Karpas-422 (cell line): ENCODE measurements at regions not wholly inside any gene's neighbourhood (a gene's known extent, or its start where the extent isn't known, plus 50 kb on each side); places are given as distances from the start of the nearest gene placed in this dataset.

Source experiments
- DNase-seq: peaks from one replicate; pipeline ENCODE4 v3.0.0-alpha.2; 2015
- H2AFZ ChIP-seq: fragments of 200-600 bp; sonication (generic); 2 replicates; pipeline ENCODE4 v1.6.1; 2014; ENCODE audit warnings: antibody characterized with exemption, low read length, mixed read lengths
- H3K27ac ChIP-seq: fragments of 200-600 bp; sonication (generic); 2 replicates; pipeline ENCODE4 v1.5.1; 2014; ENCODE audit warnings: mild to moderate bottlenecking, low read length, moderate library complexity
- H3K27me3 ChIP-seq: fragments of 200-600 bp; sonication (generic); 2 replicates; pipeline ENCODE4 v1.6.1; 2014; ENCODE audit warnings: low read length, mixed read lengths
- H3K36me3 ChIP-seq: fragments of 200-600 bp; sonication (generic); 2 replicates; pipeline ENCODE4 v1.6.1; 2014; ENCODE audit warnings: low read length, mixed read lengths; ENCODE audit not compliant: insufficient read depth
- H3K4me1 ChIP-seq: fragments of 200-600 bp; sonication (generic); 2 replicates; pipeline ENCODE4 v1.6.1; 2014; ENCODE audit warnings: mild to moderate bottlenecking, low read length, mixed read lengths
- H3K4me2 ChIP-seq: fragments of 200-600 bp; sonication (generic); 2 replicates; pipeline ENCODE4 v1.6.1; 2014; ENCODE audit warnings: low read length, low read depth, mild to moderate bottlenecking; ENCODE audit not compliant: poor library complexity, severe bottlenecking
- H3K4me3 ChIP-seq: fragments of 200-600 bp; sonication (generic); 2 replicates; pipeline ENCODE4 v1.5.1; 2014; ENCODE audit warnings: mild to moderate bottlenecking, antibody characterized with exemption, low read length, mixed read lengths
- H3K79me2 ChIP-seq: fragments of 200-600 bp; sonication (generic); 2 replicates; pipeline ENCODE4 v1.6.1; 2014; ENCODE audit warnings: mild to moderate bottlenecking, low read length, mixed read lengths
- H3K9ac ChIP-seq: fragments of 200-600 bp; sonication (generic); 2 replicates; pipeline ENCODE4 v1.6.0; 2014; ENCODE audit warnings: low read length
- H3K9me2 ChIP-seq: fragments of 200-600 bp; sonication (generic), shearing (Covaris generic); replicated peaks from 2 replicates; pipeline ENCODE4 v1.6.0; 2014; ENCODE audit warnings: mild to moderate bottlenecking, low read length, moderate library complexity; ENCODE audit not compliant: insufficient read depth
- H3K9me3 ChIP-seq: fragments of 300-700, 200-600 bp; sonication (generic); 2 replicates; pipeline ENCODE4 v1.6.1; 2014; ENCODE audit warnings: low read length, mixed read lengths
- H4K20me1 ChIP-seq: fragments of 200-600 bp; sonication (generic); 2 replicates; pipeline ENCODE4 v1.6.1; 2014; ENCODE audit warnings: mild to moderate bottlenecking, antibody characterized with exemption, low read length, low read depth; ENCODE audit not compliant: insufficient read depth

- Histone ChIP-seq H3K4me1 (no peaks in the 10 kb centered on the region), H3K79me2 (no peaks in the 10 kb centered on the region), H3K4me3 (no peak overlapping the region), H4K20me1 (no peaks in the 10 kb centered on the region), H2AFZ (no peak overlapping the region), H3K36me3 (no peaks in the 10 kb centered on the region), H3K9me3 (no peaks in the 10 kb centered on the region), H3K9ac (no peak overlapping the region), H3K9me2 (no peaks in the 10 kb centered on the region), H3K4me2 (no peak overlapping the region), H3K27ac (no peak overlapping the region), H3K27me3 (no peaks in the 10 kb centered on the region)
- no peak for DNase-seq
Measured at GRCh38 chr9:1327467-1327866, 277.3 kb downstream of the DMRT2 start.

GRCh38 chr9:1328341-1328740 lies 278.2 kb downstream of the DMRT2 start:
- no peak for DNase-seq
- H2AFZ ChIP-seq = peak overlapping the region; percentile 19; the same call in 1 of the 2 replicates
- H3K79me2 ChIP-seq = no peaks in the 10 kb centered on the region
- H3K4me3 ChIP-seq = no peak overlapping the region
- no peaks in the 10 kb centered on the region for H3K27me3 ChIP-seq
- no peak overlapping the region for H3K9ac ChIP-seq
- H3K4me2 ChIP-seq = no peak overlapping the region
- H3K9me3 ChIP-seq = no peaks in the 10 kb centered on the region
- H4K20me1 ChIP-seq = no peaks in the 10 kb centered on the region
- H3K36me3 ChIP-seq = no peaks in the 10 kb centered on the region
- H3K27ac ChIP-seq = no peak overlapping the region
- H3K9me2 ChIP-seq = no peaks in the 10 kb centered on the region
- H3K4me1 ChIP-seq = no peaks in the 10 kb centered on the region

- Histone ChIP-seq H4K20me1 (no peaks in the 10 kb centered on the region), H3K4me3 (no peak overlapping the region), H3K9me3 (no peaks in the 10 kb centered on the region), H3K27me3 (no peaks in the 10 kb centered on the region), H3K36me3 (no peaks in the 10 kb centered on the region), H3K4me1 (no peaks in the 10 kb centered on the region), H3K9ac (no peak overlapping the region), H3K9me2 (no peaks in the 10 kb centered on the region), H3K27ac (no peak overlapping the region), H3K79me2 (no peaks in the 10 kb centered on the region), H3K4me2 (no peak overlapping the region), H2AFZ (no peak overlapping the region)
- no peak for DNase-seq
Measured at GRCh38 chr9:1331546-1332038, 281.4 kb downstream of the DMRT2 start.

- H3K4me1 ChIP-seq = no peaks in the 10 kb centered on the region
- no peaks in the 10 kb centered on the region for H3K9me2 ChIP-seq
- no peak overlapping the region for H3K9ac ChIP-seq
- H2AFZ ChIP-seq = no peak overlapping the region
- no peak overlapping the region for H3K27ac ChIP-seq
- no peaks in the 10 kb centered on the region for H3K36me3 ChIP-seq
- no peak overlapping the region for H3K4me3 ChIP-seq
- DNase-seq = no peak
- no peak overlapping the region for H3K4me2 ChIP-seq
- H3K9me3 ChIP-seq = no peaks in the 10 kb centered on the region
- no peaks in the 10 kb centered on the region for H3K79me2 ChIP-seq
- no peaks in the 10 kb centered on the region for H3K27me3 ChIP-seq
- no peaks in the 10 kb centered on the region for H4K20me1 ChIP-seq
Measured at GRCh38 chr9:1332156-1332555, 282.0 kb downstream of the DMRT2 start.

- Histone ChIP-seq H3K9ac (no peak overlapping the region), H4K20me1 (no peaks in the 10 kb centered on the region), H3K9me3 (no peaks in the 10 kb centered on the region), H3K9me2 (no peaks in the 10 kb centered on the region), H2AFZ (no peak overlapping the region), H3K4me2 (no peak overlapping the region), H3K36me3 (no peaks in the 10 kb centered on the region), H3K27ac (no peak overlapping the region), H3K27me3 (no peaks in the 10 kb centered on the region), H3K4me3 (no peak overlapping the region), H3K79me2 (no peaks in the 10 kb centered on the region), H3K4me1 (no peaks in the 10 kb centered on the region)
- DNase-seq = no peak
Measured at GRCh38 chr9:1335174-1335573, 285.0 kb downstream of the DMRT2 start.

GRCh38 chr9:1337169-1337568 lies 287.0 kb downstream of the DMRT2 start:
- Histone ChIP-seq H3K79me2 (no peaks in the 10 kb centered on the region), H3K4me3 (no peak overlapping the region), H4K20me1 (no peaks in the 10 kb centered on the region), H3K9ac (no peak overlapping the region), H3K27ac (no peak overlapping the region), H3K9me2 (no peaks in the 10 kb centered on the region), H3K4me1 (no peaks in the 10 kb centered on the region), H3K36me3 (no peaks in the 10 kb centered on the region), H3K27me3 (no peaks in the 10 kb centered on the region), H2AFZ (no peak overlapping the region), H3K9me3 (no peaks in the 10 kb centered on the region), H3K4me2 (no peak overlapping the region)
- no peak for DNase-seq

- no peak overlapping the region for H3K9ac ChIP-seq
- H3K4me3 ChIP-seq = no peak overlapping the region
- H2AFZ ChIP-seq = no peak overlapping the region
- DNase-seq = no peak
- H3K4me1 ChIP-seq = no peaks in the 10 kb centered on the region
- no peak overlapping the region for H3K27ac ChIP-seq
- H4K20me1 ChIP-seq = no peaks in the 10 kb centered on the region
- H3K4me2 ChIP-seq = no peak overlapping the region
- no peaks in the 10 kb centered on the region for H3K9me3 ChIP-seq
- H3K9me2 ChIP-seq = no peaks in the 10 kb centered on the region
- H3K36me3 ChIP-seq = no peaks in the 10 kb centered on the region
- H3K79me2 ChIP-seq = no peaks in the 10 kb centered on the region
- H3K27me3 ChIP-seq = no peaks in the 10 kb centered on the region
Measured at GRCh38 chr9:1340390-1340789, 290.2 kb downstream of the DMRT2 start.

GRCh38 chr9:1353291-1353690 lies 303.1 kb downstream of the DMRT2 start:
- DNase-seq = no peak

GRCh38 chr9:1354086-1354485 lies 303.9 kb downstream of the DMRT2 start:
- Histone ChIP-seq H3K4me1 (no peaks in the 10 kb centered on the region), H3K36me3 (no peaks in the 10 kb centered on the region), H3K4me3 (no peak overlapping the region), H3K79me2 (no peaks in the 10 kb centered on the region), H3K9ac (no peak overlapping the region), H3K27ac (no peak overlapping the region), H2AFZ (no peak overlapping the region), H3K9me2 (no peaks in the 10 kb centered on the region), H3K27me3 (no peaks in the 10 kb centered on the region), H4K20me1 (no peaks in the 10 kb centered on the region), H3K4me2 (no peak overlapping the region), H3K9me3 (no peaks in the 10 kb centered on the region)
- no peak for DNase-seq

More at GRCh38 chr9:1353291-1353690, 303.1 kb downstream of the DMRT2 start:
- Histone ChIP-seq H3K27me3 (no peaks in the 10 kb centered on the region), H3K4me2 (no peak overlapping the region), H3K9ac (no peak overlapping the region), H3K4me1 (no peaks in the 10 kb centered on the region), H3K79me2 (no peaks in the 10 kb centered on the region), H3K36me3 (no peaks in the 10 kb centered on the region), H3K9me2 (no peaks in the 10 kb centered on the region), H2AFZ (no peak overlapping the region), H3K27ac (no peak overlapping the region), H3K9me3 (no peaks in the 10 kb centered on the region), H3K4me3 (no peak overlapping the region), H4K20me1 (no peaks in the 10 kb centered on the region)
